Sigmoid colon (tissue), 4 donors: ENCODE measurements at regions not wholly inside any gene's neighbourhood (a gene's known extent, or its start where the extent isn't known, plus 50 kb on each side); places are given as distances from the start of the nearest gene placed in this dataset.

Experiments used
- CTCF ChIP-seq, 4 experiments: fragments of 450-650 bp in 3 of 4; fragments of 200-600 bp in 1 of 4; IDR thresholded peaks; one replicate each; pipeline ENCODE4 v1.5.1; 2016 to 2019; ENCODE audit warnings: antibody characterized with exemption in 4 of 4, mild to moderate bottlenecking in 3 of 4, moderate library complexity in 2 of 4
- POLR2AphosphoS5 ChIP-seq, 4 donors: sonication (generic); formaldehyde crosslinking; IDR thresholded peaks; one replicate each; pipeline ENCODE4 v1.6.1; 2017; ENCODE audit warnings: antibody characterized with exemption in 4 of 4

DNA sequence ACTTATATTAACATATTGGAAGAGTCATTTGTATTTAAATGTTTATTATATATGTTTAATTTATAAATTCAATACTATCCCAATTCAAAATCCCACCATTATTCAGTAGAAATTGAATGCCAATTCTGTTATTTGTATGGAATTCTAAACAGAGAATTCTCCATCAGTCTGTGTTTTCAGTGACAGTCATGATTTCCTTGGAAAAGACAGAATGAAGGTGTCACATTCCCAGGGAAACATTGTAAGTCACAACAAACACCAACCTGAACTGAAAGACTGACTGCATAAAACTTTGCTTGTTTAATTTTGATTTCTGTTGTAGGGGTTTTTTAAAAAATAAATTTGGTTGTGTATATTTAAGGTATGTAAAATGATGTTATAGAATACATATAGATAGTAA, 769.8 kb upstream of the BCHE start:
- TF ChIP-seq POLR2AphosphoS5 (IDR thresholded peaks at IDR 0.05) (no peak), CTCF (IDR thresholded peaks at IDR 0.05) (no peak)
